ENCODE measurements at regions not wholly inside any gene's neighbourhood (a gene's known extent, or its start where the extent isn't known, plus 50 kb on each side); places are given as distances from the start of the nearest gene placed in this dataset.
"Not testable (repeated sequence)": the region's sequence is repeated elsewhere in the genome, so short reads cannot be mapped to it uniquely, and the experiment has no call there.

GRCh38 chrX:8105531-8105930, 65.5 kb downstream of the VCX2 start:
- no peak for FAIRE-seq

- FAIRE-seq = no peak
Measured at GRCh38 chrX:8103655-8104054, 67.4 kb downstream of the VCX2 start.

DNA sequence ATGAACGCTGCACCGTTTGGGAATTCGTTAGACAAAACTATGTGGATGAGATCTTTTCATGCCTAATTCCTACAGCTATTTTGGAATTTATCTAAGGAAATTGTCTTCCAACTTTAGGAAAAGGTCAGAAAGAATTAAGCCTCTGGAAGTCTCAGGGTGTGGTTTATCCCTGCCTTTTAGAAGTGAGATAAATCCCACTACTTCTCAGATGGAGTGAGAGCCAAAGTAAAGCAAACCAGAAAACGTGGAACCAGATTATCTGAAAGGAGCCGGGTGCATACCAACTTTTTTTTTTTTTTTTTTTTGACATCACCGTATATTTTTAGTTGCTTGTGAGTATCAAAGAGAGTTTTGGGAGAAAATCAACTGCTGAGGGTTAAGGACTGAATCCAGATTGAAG, 79.6 kb downstream of the VCX2 start:
- no peak for FAIRE-seq

- no peak for FAIRE-seq
Measured at GRCh38 chrX:8090906-8091305, 80.2 kb downstream of the VCX2 start.

DNA sequence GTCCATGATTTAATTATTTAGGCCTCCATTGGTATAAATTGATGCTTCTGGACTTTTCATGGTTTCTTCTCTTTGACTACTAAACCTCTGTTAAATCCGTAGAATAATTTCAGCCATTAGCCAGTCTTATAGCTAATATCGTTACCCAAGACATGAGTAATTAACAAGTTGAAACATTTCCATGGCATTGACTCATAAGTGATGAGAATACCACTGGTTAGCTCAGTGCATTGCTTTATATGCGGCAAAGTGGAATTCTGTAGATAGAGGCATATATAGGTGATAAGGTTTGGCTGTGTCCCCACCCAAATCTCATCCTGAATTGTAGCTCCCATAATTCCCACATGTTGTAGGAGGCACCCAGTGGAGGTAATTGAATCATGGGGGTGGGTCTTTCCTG, 80.6 kb downstream of the VCX2 start:
- no peak for FAIRE-seq

GRCh38 chrX:8089141-8089540, 81.9 kb downstream of the VCX2 start:
- no peak for FAIRE-seq

GRCh38 chrX:8084006-8084405, 87.1 kb downstream of the VCX2 start:
- FAIRE-seq = no peak

- FAIRE-seq = no peak
Measured at GRCh38 chrX:8083286-8083685, 87.8 kb downstream of the VCX2 start.

GRCh38 chrX:8075636-8076035, 95.4 kb downstream of the VCX2 start:
- no peak for FAIRE-seq

DNA sequence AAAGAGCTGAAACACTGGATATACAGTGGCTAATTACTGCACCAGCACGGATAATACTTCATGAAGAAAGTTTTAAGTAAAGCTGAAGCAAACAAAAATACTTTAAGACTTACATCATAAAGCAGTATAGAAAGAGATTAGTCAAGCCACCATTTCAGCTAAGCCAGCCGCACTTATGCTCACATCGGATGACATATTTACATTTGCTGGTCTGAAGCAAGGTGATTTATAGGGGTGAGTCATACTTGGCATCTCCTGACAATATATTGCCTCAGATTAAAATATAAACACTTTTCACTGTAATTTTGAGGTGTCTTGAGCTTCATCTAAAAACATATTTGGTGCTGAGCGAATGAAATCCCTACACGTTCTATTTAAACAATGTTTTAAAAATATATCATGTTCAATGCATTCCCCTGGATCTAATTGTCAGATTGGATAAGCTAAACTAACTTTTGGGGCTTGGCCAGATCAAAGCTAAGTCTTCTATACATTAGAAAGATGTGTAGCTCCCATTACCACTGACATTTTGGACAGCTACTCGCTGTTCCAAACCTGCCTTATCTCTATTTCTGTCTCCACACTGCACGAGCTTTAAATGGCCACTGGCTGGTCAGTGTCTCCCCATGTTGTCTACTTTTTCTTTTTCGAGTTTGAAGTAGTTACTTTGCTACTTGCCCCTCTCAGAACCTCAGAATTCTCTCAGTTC, 103.2 kb downstream of the VCX2 start:
- FAIRE-seq = no peak

DNA sequence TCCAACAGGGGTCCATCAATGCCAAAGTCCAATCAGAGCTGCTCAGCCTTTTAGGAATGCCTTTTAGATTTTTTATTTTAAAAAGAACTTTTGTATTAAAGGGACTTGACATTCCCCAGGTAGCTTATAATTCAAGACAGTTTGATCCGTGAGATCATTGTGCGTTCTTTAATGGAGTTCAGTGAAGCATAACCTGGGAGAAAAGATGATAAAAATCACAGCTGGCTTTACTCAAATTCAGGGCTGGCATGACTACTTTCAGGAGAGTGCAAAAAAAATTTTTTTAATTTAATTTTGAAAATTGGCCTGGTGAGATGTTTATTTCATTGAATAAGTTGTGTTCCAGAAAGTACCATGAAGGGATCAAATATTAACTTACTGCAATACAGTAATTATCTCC, 118.2 kb downstream of the VCX2 start:
- no peak for FAIRE-seq

GRCh38 chrX:8049827-8050226, 121.2 kb downstream of the VCX2 start:
- no peak for FAIRE-seq

- FAIRE-seq = no peak
Measured at GRCh38 chrX:8048466-8048865, 121.3 kb upstream of the PNPLA4 start.

GRCh38 chrX:8044947-8045346, 117.7 kb upstream of the PNPLA4 start:
- FAIRE-seq = no peak

- no peak for FAIRE-seq
Measured at GRCh38 chrX:8043546-8043945, 116.3 kb upstream of the PNPLA4 start.

GRCh38 chrX:8043121-8043520, 115.9 kb upstream of the PNPLA4 start:
- no peak for FAIRE-seq

GRCh38 chrX:8042304-8042703, 115.1 kb upstream of the PNPLA4 start:
- no peak for FAIRE-seq

DNA sequence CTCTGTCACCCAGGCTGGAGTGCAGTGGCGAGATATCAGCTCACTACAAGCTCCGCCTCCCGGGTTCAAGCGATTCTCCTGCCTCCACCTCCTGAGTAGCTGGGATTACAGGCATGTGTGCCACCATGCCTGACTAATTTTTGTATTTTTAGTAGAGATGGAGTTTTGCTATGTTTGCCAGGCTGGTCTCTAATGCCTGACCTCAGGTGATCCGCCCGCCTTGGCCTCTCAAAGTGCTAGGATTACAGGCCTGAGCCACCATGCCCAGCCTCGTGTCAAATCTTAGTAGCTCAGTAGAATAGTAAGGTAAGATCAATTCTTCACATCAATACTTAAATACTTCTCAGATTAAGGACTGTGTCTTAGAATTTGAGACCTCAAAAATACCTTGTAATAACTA, 112.5 kb upstream of the PNPLA4 start:
- not testable (repeated sequence) for FAIRE-seq

GRCh38 chrX:8037593-8038348, 110.6 kb upstream of the PNPLA4 start:
- no peak for FAIRE-seq

DNA sequence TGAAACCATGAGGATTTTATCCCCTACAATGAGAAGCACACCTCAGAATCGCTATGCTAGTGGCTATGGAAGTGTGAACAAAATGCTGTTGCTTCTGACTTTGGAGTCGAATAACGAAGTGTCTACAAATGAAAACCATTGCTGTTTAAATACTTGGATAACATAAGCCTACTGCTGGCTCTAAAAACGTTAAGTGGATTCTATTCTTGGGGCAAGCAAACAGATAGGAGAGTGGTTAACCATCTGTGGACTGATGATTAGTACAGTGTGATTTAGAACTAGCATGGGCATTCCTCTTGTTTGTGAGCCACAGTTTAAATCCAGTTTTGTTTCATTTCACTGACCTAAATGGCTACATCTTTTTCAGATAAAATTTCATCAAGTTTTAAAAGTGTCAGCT, 109.7 kb upstream of the PNPLA4 start:
- FAIRE-seq = no peak

DNA sequence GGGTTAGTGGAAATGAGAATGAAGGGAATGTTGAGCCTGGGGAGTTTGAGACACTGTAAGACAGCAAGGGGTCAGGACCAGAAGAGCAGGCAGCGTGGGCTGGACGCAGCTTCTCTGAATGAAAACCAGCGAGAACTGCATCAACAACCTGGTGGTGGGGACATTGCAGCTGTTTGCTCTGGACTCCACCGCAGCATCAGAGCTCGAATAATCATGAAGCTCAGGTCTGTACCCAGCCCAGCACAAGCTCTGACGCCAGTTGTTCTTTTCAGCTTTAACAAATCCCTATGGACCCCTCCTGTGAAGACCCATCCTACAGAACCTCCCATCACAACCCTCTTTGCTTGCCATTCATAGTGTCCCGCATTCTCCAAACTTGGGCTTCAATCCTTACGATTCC, 106.8 kb upstream of the PNPLA4 start:
- no peak for FAIRE-seq

- FAIRE-seq = no peak
Measured at GRCh38 chrX:8033175-8033574, 106.0 kb upstream of the PNPLA4 start.

DNA sequence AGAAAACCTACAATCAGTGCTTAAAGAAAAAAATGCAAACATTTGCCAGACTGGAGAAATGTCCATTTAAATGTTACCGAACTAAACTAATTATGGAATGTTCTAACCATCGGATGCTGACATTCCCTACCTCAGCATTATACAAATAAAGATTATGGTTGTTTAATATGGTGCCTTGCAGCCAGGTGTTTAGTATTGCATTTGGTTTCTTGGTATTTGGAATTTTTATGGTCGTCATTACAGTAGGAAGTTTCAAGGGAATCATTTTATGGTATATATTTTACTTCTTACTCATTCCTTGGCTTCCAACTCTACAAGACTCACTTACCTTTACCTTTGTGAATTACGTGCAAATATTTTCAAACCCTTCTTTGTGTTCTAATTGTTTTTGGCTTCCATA, 103.1 kb upstream of the PNPLA4 start:
- FAIRE-seq = no peak

GRCh38 chrX:8027827-8028226, 100.6 kb upstream of the PNPLA4 start:
- FAIRE-seq = no peak

GRCh38 chrX:8025705-8026104, 98.5 kb upstream of the PNPLA4 start:
- FAIRE-seq = no peak
